Cerebellar cortex (tissue), 1 donor: ENCODE measurements at regions not wholly inside any gene's neighbourhood (a gene's known extent, or its start where the extent isn't known, plus 50 kb on each side); places are given as distances from the start of the nearest gene placed in this dataset.

ENCODE experiments used
- DNase-seq: peaks from one replicate; pipeline ENCODE4 v3.0.0-alpha.2; 2015; ENCODE audit warnings: low spot score

GRCh38 chr9:23162789-23163188, 663.3 kb downstream of the ELAVL2 start:
- no peak for DNase-seq

- DNase-seq, result no peak
These were observed 654.6 kb downstream of the ELAVL2 start for GRCh38 chr9:23171479-23171878.

GRCh38 chr9:23172206-23172605, 653.8 kb downstream of the ELAVL2 start:
- no peak for DNase-seq

- no peak for DNase-seq
These were observed 652.9 kb downstream of the ELAVL2 start for GRCh38 chr9:23172979-23173637.

GRCh38 chr9:23194281-23194680, 631.8 kb downstream of the ELAVL2 start:
- DNase-seq, result no peak

- no peak for DNase-seq
These were observed 610.4 kb downstream of the ELAVL2 start for GRCh38 chr9:23215688-23216087.

GRCh38 chr9:23219471-23219870, 606.6 kb downstream of the ELAVL2 start:
- no peak for DNase-seq

- DNase-seq, result no peak
These were observed 605.9 kb downstream of the ELAVL2 start for GRCh38 chr9:23220171-23220570.

- DNase-seq, result peak; percentile 34
These were observed 605.1 kb downstream of the ELAVL2 start for GRCh38 chr9:23220957-23221356.

GRCh38 chr9:23229890-23230317, 596.1 kb downstream of the ELAVL2 start:
- DNase-seq, result no peak

GRCh38 chr9:23232831-23233230, 593.2 kb downstream of the ELAVL2 start:
- no peak for DNase-seq

GRCh38 chr9:23243523-23243922, 582.5 kb downstream of the ELAVL2 start:
- DNase-seq, result no peak

GRCh38 chr9:23245067-23245466, 581.0 kb downstream of the ELAVL2 start:
- DNase-seq, result no peak

- no peak for DNase-seq
These were observed 571.4 kb downstream of the ELAVL2 start for GRCh38 chr9:23254404-23255184.

- DNase-seq, result no peak
These were observed 570.7 kb downstream of the ELAVL2 start for GRCh38 chr9:23255346-23255745.

GRCh38 chr9:23258569-23258968, 567.5 kb downstream of the ELAVL2 start:
- DNase-seq, result no peak

GRCh38 chr9:23278561-23278960, 547.5 kb downstream of the ELAVL2 start:
- no peak for DNase-seq

- DNase-seq, result no peak
These were observed 538.6 kb downstream of the ELAVL2 start for GRCh38 chr9:23287390-23287789.

- DNase-seq, result no peak
These were observed 537.5 kb downstream of the ELAVL2 start for GRCh38 chr9:23288545-23288944.

GRCh38 chr9:23290973-23291372, 535.1 kb downstream of the ELAVL2 start:
- no peak for DNase-seq

GRCh38 chr9:23302281-23302680, 523.8 kb downstream of the ELAVL2 start:
- no peak for DNase-seq

GRCh38 chr9:23306731-23307130, 519.3 kb downstream of the ELAVL2 start:
- DNase-seq, result no peak

GRCh38 chr9:23307731-23308513, 518.1 kb downstream of the ELAVL2 start:
- DNase-seq, result no peak
